GM10266 (cell line): ENCODE measurements at regions not wholly inside any gene's neighbourhood (a gene's known extent, or its start where the extent isn't known, plus 50 kb on each side); places are given as distances from the start of the nearest gene placed in this dataset.

Source experiments
- DNase-seq: peaks from one replicate; pipeline ENCODE4 v3.0.0; 2012; ENCODE audit errors: extremely low spot score
- CTCF ChIP-seq: IDR thresholded peaks from 2 replicates; pipeline ENCODE4 v1.5.1; 2012; ENCODE audit warnings: mild to moderate bottlenecking, low read depth; ENCODE audit not compliant: control insufficient read depth, insufficient read depth; ENCODE audit errors: missing control alignments

GRCh38 chr9:13491493-13492424 lies 212.3 kb upstream of the MPDZ start:
- TF ChIP-seq CTCF, result no peak
- DNase-seq, result no peak

GRCh38 chr9:13491138-13491492 lies 211.6 kb upstream of the MPDZ start:
- no peak for DNase-seq
- no peak for TF ChIP-seq CTCF

GRCh38 chr9:13487936-13488335 lies 208.4 kb upstream of the MPDZ start:
- no peak for TF ChIP-seq CTCF
- DNase-seq, result no peak

- no peak for TF ChIP-seq CTCF
- DNase-seq, result no peak
Observed at GRCh38 chr9:13487498-13487897, 208.0 kb upstream of the MPDZ start.

- TF ChIP-seq CTCF, result no peak
- DNase-seq, result no peak
Observed at GRCh38 chr9:13487071-13487470, 207.6 kb upstream of the MPDZ start.

GRCh38 chr9:13485068-13485596 lies 205.6 kb upstream of the MPDZ start:
- TF ChIP-seq CTCF, result no peak
- no peak for DNase-seq

- no peak for TF ChIP-seq CTCF
- no peak for DNase-seq
Observed at GRCh38 chr9:13484186-13484585, 204.7 kb upstream of the MPDZ start.
